ENCODE measurements at regions not wholly inside any gene's neighbourhood (a gene's known extent, or its start where the extent isn't known, plus 50 kb on each side); places are given as distances from the start of the nearest gene placed in this dataset.

DNA sequence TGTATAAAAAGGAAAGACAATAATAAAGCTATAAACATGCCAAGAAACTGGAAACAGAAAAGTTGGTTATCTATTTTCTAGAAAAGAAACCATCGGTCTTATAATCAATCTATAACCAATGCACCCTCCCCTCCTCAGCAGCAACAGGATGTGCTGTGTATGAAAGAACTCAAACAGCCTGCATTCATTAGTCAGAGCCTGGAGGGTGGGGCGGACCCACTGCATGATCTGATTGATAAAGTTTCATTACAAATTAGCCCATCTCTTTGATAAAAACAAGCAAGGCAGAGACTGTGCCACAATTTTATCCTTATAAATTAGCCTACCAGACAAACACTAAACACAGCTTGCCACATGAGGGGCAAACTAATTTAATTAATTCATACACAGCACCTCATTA is 448.1 kb downstream of the BCAT1 start:
- no peak for DNase-seq

DNA sequence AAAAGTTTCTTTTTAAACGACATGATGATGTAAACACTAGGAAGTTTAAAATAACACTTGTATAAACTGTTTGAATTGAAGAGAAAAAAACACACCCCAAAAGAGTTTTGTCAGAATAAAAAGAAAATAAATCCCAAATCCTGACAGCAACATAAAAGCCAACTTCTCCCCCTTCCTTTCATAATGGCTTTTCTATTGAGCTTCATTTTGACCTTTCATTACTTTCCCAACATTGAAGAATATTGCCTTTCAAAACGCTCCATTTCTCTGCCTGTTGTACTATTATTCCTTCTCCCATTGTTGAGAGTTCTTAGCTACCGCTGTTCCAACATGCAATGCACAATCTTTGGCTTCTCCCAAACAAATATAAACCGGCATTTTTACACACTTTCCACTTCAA is 448.5 kb downstream of the BCAT1 start:
- no peak for DNase-seq

DNA sequence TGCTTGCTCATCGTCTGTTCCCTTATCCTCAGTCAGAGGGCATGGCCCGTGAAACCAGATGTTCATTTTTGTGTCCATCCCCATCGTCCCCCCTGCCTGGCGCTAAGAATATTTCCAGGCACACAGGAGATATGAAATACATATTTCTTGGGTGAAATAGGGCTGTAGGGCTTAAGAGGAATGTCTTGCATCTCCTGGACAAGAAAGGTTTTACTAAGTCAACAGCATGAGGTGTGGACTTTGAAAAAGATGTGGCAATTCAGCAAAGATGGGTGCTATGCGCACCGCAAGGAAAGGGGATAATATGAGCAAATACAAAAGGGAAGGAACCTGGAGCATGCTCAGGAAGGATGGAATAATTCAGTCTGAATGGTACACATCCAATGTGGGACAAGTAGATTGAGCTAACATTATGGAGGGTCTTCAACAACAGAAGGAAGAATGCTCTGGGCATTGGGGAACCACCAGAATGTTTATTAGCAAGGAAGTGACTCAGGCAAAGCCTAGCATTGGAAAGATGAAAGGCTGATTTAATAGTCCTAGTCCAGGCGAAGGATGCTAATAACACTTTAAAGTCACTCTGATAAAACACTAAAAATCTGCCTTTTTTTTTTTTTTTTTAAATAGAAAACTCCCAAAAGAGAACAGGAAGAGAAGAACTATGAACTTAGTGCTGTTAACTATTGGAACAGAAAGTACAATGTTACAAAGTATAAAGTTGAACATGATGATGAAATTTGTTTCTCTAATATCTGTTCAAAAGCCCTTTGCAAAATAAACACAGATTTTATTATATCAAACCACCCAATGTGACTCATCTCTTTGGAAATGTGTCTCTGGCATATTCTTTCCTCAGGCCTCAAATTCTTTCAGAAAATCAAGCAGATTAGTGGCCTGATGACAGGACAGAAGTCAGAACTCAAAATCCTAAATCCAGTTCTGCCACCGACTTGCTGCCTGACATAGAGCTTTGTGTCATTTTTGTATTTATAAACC is 449.5 kb downstream of the BCAT1 start:
- no peak for DNase-seq

DNA sequence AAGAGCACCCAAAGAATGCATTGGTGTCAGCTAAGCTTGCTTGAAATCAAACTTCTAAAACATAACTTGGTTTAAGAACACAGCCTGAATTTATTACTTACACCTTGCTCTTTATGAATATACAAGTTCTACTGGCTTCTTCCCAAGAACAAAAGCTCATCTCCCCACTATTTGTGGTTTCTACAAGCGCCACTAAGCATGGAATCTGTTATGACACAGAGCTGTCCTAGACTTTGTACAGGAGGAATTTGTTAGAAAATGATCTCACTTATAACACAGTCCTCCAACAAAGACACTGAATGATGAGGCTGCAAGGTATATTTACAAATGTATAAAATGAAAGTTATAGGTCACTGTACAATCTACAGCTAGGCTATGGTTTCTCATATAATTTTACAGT is 452.1 kb downstream of the BCAT1 start:
- DNase-seq, result no peak

DNA sequence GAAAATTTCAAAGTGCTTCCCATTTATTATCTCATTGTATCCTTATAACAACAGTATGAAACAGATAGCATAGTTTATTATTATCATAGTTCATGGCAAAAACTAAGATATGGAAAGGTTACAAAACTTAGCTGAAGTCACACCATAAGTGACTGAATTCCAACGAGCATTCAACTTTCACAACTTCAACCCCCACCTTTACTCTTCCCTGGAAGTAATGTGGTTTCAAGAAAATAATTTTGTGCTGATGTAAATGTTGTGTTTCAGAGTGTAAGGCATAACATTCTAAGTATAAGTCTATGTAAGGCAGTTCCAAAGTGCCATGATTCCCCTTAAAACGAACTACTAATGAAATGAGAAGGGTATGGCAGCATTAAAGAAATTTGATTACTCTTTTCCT is 454.5 kb downstream of the BCAT1 start:
- no peak for DNase-seq

DNA sequence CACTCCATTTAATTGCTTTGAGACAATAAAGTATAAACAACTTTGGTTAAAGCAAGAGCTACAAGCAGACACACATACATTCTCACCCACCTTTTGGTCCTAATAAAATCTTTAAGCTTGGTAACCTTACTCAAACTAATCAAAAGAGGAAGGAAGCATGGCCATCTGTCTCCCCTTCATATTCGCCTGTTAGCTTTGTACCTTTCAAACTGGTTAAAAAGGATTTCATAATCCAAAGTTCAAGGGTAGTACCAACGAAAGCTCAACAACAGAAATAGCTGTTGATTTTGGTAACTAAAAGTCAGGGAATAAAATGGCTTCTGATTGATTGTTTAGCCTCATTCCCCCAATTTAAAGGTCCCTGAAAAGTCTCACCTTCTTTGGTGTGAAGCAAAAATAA is 456.9 kb downstream of the BCAT1 start:
- no peak for DNase-seq

DNA sequence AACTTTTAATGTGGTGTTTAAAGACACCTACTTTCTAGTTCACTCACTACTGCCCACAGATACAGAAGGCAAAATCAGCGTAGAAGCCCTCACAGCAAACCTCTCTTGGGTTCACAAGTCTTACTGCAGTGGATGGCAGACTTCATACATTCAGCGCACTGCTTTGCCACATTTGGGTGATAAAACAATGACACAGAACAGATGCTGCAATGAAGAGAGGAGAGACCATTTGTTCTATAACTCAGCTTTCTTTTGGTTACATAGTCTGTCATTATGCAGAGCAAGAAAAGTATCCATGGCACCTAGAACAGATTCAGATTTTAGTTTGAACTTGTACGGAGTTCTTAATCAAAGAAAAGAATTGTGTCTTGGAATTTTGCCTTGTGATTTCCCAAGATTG is 459.0 kb downstream of the BCAT1 start:
- DNase-seq, result no peak

DNA sequence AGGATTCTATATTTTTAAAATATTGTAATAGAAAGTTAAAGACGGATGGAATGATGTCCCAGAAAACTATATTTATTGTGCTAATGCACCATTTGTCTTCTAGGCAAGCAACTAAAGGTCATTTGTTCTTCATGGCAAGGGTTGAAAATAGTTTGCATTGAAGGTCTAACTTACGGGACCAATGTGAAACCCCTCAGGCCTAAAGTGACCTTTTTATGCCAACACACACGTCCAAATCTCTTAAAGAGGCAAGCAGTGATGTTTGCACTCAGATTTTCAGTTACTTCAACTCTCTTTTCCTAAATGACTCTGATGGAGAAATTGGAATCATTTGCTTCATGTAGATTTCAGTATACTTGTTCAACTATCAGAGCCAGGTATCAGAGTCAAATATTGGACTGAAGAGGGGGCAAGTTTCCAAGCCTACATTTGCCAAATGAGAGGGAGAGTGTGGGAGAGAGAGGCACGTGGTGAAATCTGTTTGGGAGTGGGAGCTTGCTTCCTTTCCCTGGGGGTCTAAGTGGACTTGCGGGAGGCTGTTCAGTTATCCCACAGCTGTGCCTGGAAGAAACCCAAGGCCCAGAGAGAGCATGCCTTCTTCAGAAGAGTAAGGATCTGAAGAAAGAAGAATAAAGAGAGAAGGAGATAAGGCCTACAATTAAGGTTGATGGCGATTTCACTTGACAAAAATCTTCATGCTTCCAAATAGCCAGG is 459.8 kb downstream of the BCAT1 start:
- no peak for DNase-seq

DNA sequence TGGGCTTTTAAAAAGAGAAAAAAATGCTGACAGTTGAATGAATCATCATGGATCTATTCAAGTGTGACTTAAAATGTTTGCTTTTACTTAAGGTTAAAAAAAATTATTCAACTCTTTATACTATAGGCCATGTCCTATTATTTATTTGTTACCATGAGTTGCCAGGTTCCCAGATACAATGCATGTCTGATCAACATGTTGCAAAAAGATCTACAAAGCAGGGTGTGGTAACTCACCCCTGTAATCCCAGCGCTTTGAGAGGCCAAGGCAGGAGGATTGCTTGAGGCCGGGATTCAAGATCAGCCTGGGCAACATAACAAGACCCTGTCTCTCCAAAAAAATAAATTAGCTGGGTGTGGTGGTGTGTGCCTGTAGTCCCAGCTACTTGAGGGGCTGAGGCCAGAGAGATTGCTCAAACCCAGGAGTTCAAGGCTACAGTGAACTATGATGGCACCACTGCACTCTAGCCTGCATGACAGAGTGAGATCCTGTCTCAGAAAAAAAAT is 460.8 kb downstream of the BCAT1 start:
- no peak for DNase-seq

DNA sequence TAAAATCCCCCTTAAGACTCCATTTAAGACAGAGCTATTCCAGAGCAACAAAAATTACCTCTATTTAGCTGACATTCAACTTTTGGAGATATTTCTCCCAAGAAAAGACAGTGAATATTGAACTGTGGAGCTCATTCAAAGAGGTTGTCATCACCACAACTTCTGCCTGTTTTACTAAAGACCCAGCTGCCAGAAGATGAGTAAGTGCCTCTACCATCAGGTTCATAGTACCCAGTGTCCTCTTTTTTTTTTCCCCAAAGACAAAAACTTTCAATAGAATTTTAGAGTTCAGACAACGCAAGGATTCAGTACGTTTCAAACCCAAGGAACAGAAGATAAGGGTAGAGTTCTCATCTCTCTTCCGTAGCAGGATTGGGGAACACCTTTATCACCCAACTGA is 461.3 kb downstream of the BCAT1 start:
- no peak for DNase-seq

DNA sequence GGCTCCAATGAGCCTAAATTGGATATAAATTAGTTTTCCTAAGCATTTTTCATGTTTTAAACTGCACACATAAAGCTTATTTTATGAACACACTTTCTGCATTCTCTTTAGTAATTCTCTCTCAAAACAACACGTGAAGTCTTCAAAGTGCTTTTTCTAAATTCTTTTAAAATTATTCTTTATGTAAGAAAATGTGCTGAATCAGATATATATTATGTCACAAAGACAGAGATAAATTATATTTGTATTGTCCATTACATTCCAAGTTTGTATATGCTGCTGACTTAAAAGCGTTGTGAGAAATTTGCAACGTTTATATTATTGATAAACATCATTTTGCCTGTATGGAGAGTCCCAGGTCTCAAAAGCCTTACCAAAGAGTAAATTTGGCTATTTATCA is 465.2 kb downstream of the BCAT1 start:
- DNase-seq, result no peak

DNA sequence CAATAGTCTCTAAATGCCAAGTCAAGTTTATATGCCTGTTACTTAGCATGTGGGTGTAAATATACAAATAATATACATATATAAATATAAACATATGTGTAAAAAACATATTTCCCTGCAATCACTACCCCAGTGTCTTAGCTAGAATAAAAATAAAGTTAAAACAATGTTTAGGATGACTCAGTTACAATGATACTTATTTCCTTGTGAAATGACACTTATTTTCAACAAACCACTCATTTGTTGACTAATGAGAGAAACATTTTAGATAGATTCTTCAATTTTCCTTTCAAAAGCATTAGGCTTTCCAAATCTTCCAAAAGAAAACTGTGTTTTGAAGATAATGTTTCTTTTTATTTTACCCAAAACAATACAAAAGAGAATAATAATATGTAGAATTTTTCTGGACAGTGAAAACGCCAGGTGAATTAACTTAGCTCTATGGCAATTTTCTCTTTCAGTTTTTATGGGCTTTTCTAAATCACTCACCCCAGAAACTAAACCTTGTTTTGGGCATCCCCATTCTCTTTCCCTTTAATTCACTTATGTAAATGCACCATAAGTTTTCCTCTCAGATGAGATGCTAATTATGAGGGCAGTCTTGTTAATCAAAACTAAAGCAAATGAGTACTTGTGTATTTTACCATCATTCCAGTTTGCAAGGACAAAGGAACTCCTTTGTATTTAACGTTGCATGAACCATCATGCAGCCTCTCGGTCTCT is 465.9 kb downstream of the BCAT1 start:
- DNase-seq, result no peak

DNA sequence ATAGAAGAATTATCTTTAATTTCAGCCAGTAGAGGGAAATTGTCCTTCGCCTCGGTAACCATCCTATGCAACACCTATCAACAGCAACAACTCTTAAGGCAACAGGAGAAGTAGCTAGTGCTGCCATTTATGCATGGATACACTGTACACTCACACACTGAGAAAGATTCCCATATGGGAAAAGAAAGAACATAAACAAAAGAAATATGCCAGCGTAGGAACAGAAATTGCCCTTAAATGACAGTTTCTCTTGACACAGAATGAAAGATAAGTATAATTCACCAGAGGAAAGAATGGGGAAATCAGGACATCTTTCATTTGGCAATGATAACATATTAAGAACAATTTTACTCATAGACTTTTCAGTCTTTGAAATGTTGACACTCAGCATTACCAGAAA is 466.9 kb downstream of the BCAT1 start:
- DNase-seq, result no peak

DNA sequence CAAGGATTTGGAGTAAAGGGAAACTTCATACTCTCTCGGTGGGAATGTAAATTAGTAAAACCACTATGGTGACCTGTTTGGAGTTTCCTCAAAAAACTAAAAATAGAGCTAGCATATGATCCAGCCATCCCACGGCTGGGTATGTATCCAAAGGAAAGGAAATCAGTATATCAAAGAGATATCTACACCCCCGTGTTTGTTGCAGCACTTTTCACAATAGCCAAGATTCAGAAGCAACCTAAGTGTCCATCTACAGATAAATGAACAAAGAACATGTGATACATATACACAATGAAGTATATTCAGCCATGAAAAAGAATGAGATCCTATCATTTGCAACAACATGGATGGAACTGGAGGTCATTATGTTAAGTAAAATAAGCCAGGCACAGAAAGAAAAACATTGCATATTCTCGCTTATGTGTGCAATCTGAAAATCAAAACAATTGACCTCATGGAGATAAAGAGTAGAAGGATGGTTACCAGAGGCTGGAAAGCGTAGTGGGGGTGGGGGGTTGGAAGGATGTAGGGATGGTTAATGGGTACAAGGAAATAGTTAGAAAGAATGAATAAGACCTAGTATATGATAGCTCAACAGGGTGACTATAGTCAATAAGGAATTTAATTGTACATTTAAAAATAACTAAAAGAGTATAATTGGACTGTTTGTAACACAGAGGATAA is 468.0 kb downstream of the BCAT1 start:
- no peak for DNase-seq

DNA sequence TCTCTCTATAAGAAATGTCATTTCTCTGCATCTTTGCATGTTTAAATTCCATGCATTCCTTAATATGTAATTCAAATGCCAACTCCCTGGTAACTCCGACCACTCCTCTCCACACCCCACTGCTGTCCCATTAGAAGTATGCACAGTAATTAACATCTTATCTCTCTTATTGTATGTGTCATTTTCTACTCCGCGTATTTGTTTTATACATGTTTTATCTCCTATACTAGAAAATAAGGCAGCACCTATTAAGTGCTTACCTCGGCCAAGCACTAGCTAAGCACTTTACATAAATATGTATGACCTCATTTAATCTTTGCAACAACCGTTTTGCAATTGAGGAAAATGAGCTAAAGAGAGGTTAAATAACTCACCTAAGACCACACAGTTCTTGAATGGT is 469.8 kb downstream of the BCAT1 start:
- DNase-seq, result no peak

DNA sequence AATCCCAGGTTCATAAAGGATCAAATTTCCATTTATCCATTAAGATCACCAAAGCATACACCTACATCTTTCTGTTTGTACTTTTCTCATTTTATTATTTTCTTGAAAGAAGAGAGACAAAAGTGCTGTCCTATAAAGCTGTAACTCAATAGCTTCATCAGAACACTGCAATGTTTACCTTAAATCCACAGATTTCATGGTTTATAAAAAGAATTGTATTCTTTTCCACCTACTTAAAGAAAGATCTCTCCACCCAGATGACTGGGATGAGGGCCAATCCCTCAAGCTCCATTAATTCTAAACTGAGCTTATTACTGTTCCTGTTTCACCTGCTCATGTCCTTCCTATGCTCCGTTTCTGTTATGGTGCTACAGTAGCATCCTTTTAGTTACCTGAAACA is 470.6 kb downstream of the BCAT1 start:
- DNase-seq, result no peak

DNA sequence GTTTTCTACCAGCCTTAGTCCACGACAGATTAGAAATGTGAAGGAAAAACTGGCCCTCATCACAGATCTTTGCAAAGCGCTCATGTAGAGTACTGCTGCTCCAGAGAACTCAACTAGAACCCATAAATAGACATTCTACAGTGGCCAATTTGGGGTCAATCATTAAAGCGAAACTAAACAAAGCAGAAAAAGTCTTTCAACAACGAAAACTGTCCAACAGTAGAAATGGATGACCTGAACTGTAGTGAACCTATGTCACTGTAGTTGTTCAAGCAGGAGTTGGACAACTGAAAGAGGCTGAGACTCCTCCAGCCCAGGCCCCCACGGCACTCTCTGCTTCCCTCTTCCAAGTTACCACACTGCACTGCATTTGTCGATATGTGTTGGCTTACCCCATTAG is 472.6 kb downstream of the BCAT1 start:
- DNase-seq, result no peak

DNA sequence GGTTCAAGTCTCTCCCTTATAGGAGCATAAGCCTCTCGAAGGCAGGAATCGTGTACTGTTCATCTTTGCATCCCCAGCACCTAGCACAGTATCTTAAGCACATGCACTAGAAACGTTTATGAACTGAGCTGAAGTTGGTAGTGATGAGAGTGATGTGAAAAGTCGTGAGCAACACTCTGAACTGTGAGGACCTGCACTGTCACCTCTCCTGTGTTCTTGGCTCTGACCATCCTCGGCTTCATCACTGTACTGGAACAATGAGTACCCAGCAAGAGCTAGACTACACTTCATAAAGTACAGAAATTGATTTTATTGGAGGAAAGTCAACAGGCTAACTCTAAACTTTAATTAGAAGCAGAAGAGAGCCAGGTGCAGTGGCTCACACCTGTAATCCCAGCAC is 473.6 kb downstream of the BCAT1 start:
- no peak for DNase-seq

DNA sequence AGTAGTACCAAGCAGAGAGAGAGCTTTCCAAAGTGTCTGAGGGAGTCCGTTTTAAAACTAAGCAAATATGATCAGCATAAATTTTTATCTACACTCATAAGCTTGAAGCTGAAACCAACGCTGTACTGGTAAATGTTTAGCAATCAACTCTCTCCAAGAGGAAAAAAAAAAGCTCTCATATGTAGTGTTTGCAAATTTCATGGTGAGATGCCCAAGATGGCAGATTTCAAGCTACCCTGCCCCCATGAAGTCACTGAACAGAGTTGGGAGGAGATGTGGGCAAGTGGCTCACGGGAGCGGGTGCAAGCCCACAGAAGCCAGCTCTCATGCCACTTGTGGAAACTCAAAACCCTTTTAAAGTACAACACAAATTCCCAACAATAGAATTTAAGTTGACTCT is 475.8 kb downstream of the BCAT1 start:
- DNase-seq, result no peak

DNA sequence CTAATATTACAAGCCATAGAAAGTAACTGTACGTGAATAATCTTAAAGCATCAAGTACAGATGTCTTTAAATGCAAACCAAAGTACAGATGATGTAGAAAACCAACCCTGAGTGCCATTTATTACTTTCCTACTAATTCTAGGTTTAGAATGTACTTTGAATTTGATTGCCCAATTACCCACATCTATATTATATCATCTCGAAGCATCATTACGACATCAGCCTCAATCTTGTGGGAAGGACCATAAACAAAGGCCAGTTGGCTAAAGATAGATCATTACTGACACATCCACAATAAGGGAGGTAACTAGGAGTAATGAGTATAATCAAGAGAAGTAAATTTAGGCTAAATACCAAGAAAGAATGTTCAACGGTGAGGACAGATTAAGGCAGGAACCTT is 478.9 kb downstream of the BCAT1 start:
- DNase-seq, result no peak

DNA sequence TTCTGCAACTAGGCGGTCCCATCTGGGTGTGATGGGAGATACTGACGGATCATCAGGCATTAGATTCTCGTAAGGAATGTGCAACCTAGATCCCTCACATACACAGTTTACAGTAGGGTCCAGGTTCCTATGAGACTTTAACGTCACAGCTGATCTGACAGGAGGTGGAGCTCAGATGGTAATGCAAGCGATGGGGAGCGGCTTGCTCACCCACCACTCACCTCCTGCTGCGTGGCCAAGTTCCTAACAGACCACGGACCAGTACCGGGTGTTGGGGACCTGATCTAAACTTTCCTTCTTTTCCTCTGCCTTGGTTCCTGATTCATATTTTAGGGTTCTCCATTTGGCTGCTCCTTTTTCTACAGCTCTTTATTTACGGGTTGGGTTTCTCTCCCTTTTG is 479.8 kb downstream of the BCAT1 start:
- DNase-seq, result no peak

DNA sequence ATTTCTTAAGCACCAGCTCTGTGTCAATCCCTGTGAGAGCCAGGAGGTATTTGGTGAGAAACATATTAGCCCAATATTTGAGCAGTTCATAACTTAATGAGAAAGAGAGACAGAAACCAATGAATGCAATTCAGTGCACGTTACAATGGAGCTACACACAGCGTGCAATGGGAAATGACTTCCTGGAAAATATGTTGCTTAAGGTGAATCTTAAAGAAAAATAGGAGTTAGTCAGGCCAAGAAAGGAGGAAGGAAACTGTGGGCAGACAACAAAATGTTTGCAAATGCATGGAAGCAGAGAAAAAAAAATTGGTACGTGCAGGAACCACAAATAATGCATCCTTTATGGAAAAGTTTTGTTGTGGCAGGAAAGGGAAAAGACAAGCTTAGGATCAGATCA is 481.7 kb downstream of the BCAT1 start:
- DNase-seq, result no peak

DNA sequence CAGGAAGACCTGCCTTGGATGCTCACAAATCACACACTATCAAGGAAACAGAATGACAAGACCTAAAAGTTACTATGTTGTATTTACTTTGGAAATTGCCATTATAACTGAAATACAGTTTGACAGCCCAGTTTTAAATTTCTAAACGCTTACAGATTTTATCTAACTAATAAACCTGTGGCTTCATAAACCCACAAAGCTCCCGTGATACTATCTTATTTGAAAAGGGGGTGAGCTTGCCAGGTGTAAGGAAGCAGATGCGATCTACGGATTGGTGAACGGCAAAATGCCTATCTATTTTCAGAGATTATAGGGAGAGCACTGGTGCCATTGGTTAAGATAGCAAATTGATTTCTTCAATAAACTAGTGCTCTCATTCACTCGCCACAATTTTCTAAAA is 485.5 kb downstream of the BCAT1 start:
- no peak for DNase-seq
